HEK293 (cell line): ENCODE measurements at regions not wholly inside any gene's neighbourhood (a gene's known extent, or its start where the extent isn't known, plus 50 kb on each side); places are given as distances from the start of the nearest gene placed in this dataset.

Experiments
- CTCF ChIP-seq: fragments of 450-650 bp; formaldehyde crosslinking; IDR thresholded peaks from 2 replicates; pipeline ENCODE4 v1.5.1; 2016; ENCODE audit warnings: missing biosample characterization, missing genetic modification characterization
- MZF1 ChIP-seq: fragments of 450-650 bp; formaldehyde crosslinking; IDR thresholded peaks from 2 replicates; pipeline ENCODE4 v1.5.1; 2017; ENCODE audit warnings: missing biosample characterization, missing genetic modification characterization, borderline replicate concordance
- REST ChIP-seq: fragments of 450-650 bp; formaldehyde crosslinking; IDR thresholded peaks from 2 replicates; pipeline ENCODE4 v1.5.1; 2016; ENCODE audit warnings: missing biosample characterization, missing genetic modification characterization
- SALL2 ChIP-seq: fragments of 450-650 bp; formaldehyde crosslinking; IDR thresholded peaks from 2 replicates; pipeline ENCODE4 v1.5.0; 2017; ENCODE audit warnings: missing biosample characterization, mild to moderate bottlenecking, missing genetic modification characterization, borderline replicate concordance
- ZEB2 ChIP-seq: fragments of 450-650 bp; formaldehyde crosslinking; IDR thresholded peaks from 2 replicates; pipeline ENCODE4 v1.5.1; 2016; ENCODE audit warnings: missing biosample characterization, missing genetic modification characterization
- ZFP41 ChIP-seq: fragments of 450-650 bp; formaldehyde crosslinking; IDR thresholded peaks from 2 replicates; pipeline ENCODE4 v1.5.1; 2016; ENCODE audit warnings: missing biosample characterization, missing genetic modification characterization, borderline replicate concordance
- ZNF114 ChIP-seq: fragments of 450-650 bp; formaldehyde crosslinking; IDR thresholded peaks from 2 replicates; pipeline ENCODE4 v1.5.0; 2017; ENCODE audit warnings: missing biosample characterization, missing genetic modification characterization
- ZNF146 ChIP-seq: fragments of 450-650 bp; formaldehyde crosslinking; IDR thresholded peaks from 2 replicates; pipeline ENCODE4 v1.5.1; 2016; ENCODE audit warnings: missing biosample characterization, missing genetic modification characterization
- ZNF24 ChIP-seq: fragments of 450-650 bp; formaldehyde crosslinking; IDR thresholded peaks from 2 replicates; pipeline ENCODE4 v1.5.1; 2016; ENCODE audit warnings: missing biosample characterization, missing genetic modification characterization
- ZNF600 ChIP-seq: fragments of 450-650 bp; formaldehyde crosslinking; IDR thresholded peaks from 2 replicates; pipeline ENCODE4 v1.5.1; 2016; ENCODE audit warnings: missing biosample characterization, missing genetic modification characterization
- ZNF624 ChIP-seq: fragments of 450-650 bp; formaldehyde crosslinking; IDR thresholded peaks from 2 replicates; pipeline ENCODE4 v1.5.1; 2017; ENCODE audit warnings: missing biosample characterization, missing genetic modification characterization
- ZNF639 ChIP-seq: fragments of 450-650 bp; formaldehyde crosslinking; IDR thresholded peaks from 2 replicates; pipeline ENCODE4 v1.5.1; 2016; ENCODE audit warnings: missing biosample characterization, missing genetic modification characterization
- ZSCAN16 ChIP-seq: fragments of 450-650 bp; formaldehyde crosslinking; IDR thresholded peaks from 2 replicates; pipeline ENCODE4 v1.5.1; 2016; ENCODE audit warnings: missing biosample characterization, missing genetic modification characterization

- TF ChIP-seq ZEB2 (tag by site-specific recombination) (no peak), ZFP41 (no peak), CTCF (tag by site-specific recombination) (no peak), ZNF146 (tag by site-specific recombination) (no peak), ZNF600 (tag by site-specific recombination) (no peak), ZSCAN16 (tag by site-specific recombination) (no peak), SALL2 (no peak), ZNF624 (tag by site-specific recombination) (no peak), ZNF639 (no peak), REST (tag by site-specific recombination) (no peak), ZNF114 (tag by site-specific recombination) (no peak), MZF1 (tag by site-specific recombination) (no peak), ZNF24 (no peak)
Measured at GRCh38 chr4:127379499-127379898, 253.3 kb upstream of the INTU start.
